ENCODE measurements at regions not wholly inside any gene's neighbourhood (a gene's known extent, or its start where the extent isn't known, plus 50 kb on each side); places are given as distances from the start of the nearest gene placed in this dataset.
"Not testable (repeated sequence)": the region's sequence is repeated elsewhere in the genome, so short reads cannot be mapped to it uniquely, and the experiment has no call there.

GRCh38 chr18:22504251-22505030 lies 86.7 kb upstream of the CTAGE1 start:
- no peak for DNase-seq (ENCODE audit: low spot score)

GRCh38 chr18:22505141-22505591 lies 87.5 kb upstream of the CTAGE1 start:
- DNase-seq (ENCODE audit: low spot score) = no peak

GRCh38 chr18:22507055-22507454 lies 89.3 kb upstream of the CTAGE1 start:
- no peak for DNase-seq (ENCODE audit: low spot score)

GRCh38 chr18:22509423-22509822 lies 91.7 kb upstream of the CTAGE1 start:
- DNase-seq (ENCODE audit: low spot score) = no peak

- DNase-seq (ENCODE audit: low spot score) = no peak
These were observed 93.0 kb upstream of the CTAGE1 start for GRCh38 chr18:22510697-22511096.

GRCh38 chr18:22513721-22514481 lies 96.2 kb upstream of the CTAGE1 start:
- DNase-seq (ENCODE audit: low spot score) = no peak

- DNase-seq (ENCODE audit: low spot score) = no peak
These were observed 96.9 kb upstream of the CTAGE1 start for GRCh38 chr18:22514655-22515054.

GRCh38 chr18:22515250-22515649 lies 97.5 kb upstream of the CTAGE1 start:
- DNase-seq (ENCODE audit: low spot score) = no peak

- no peak for DNase-seq (ENCODE audit: low spot score)
These were observed 99.6 kb upstream of the CTAGE1 start for GRCh38 chr18:22517356-22517755.

- no peak for DNase-seq (ENCODE audit: low spot score)
These were observed 103.5 kb upstream of the CTAGE1 start for GRCh38 chr18:22521026-22521707.

- DNase-seq (ENCODE audit: low spot score) = no peak
These were observed 105.8 kb upstream of the CTAGE1 start for GRCh38 chr18:22523481-22523880.

GRCh38 chr18:22524783-22525182 lies 107.1 kb upstream of the CTAGE1 start:
- no peak for DNase-seq (ENCODE audit: low spot score)

- DNase-seq (ENCODE audit: low spot score) = no peak
These were observed 107.6 kb upstream of the CTAGE1 start for GRCh38 chr18:22525313-22525712.

GRCh38 chr18:22525883-22526282 lies 108.2 kb upstream of the CTAGE1 start:
- DNase-seq (ENCODE audit: low spot score) = no peak

- DNase-seq (ENCODE audit: low spot score) = no peak
These were observed 110.6 kb upstream of the CTAGE1 start for GRCh38 chr18:22528291-22528690.

GRCh38 chr18:22534706-22535105 lies 117.0 kb upstream of the CTAGE1 start:
- not testable (repeated sequence) for DNase-seq (ENCODE audit: low spot score)

GRCh38 chr18:22536558-22536957 lies 118.8 kb upstream of the CTAGE1 start:
- DNase-seq (ENCODE audit: low spot score) = no peak

GRCh38 chr18:22538426-22538825 lies 120.7 kb upstream of the CTAGE1 start:
- DNase-seq (ENCODE audit: low spot score) = no peak

GRCh38 chr18:22539051-22539765 lies 121.5 kb upstream of the CTAGE1 start:
- no peak for DNase-seq (ENCODE audit: low spot score)

GRCh38 chr18:22541232-22541631 lies 123.5 kb upstream of the CTAGE1 start:
- no peak for DNase-seq (ENCODE audit: low spot score)

- DNase-seq (ENCODE audit: low spot score) = no peak
These were observed 124.7 kb upstream of the CTAGE1 start for GRCh38 chr18:22542406-22542835.

GRCh38 chr18:22543769-22544168 lies 126.1 kb upstream of the CTAGE1 start:
- no peak for DNase-seq (ENCODE audit: low spot score)
